ENCODE measurements at regions not wholly inside any gene's neighbourhood (a gene's known extent, or its start where the extent isn't known, plus 50 kb on each side); places are given as distances from the start of the nearest gene placed in this dataset.
"Not testable (repeated sequence)": the region's sequence is repeated elsewhere in the genome, so short reads cannot be mapped to it uniquely, and the experiment has no call there.

DNA sequence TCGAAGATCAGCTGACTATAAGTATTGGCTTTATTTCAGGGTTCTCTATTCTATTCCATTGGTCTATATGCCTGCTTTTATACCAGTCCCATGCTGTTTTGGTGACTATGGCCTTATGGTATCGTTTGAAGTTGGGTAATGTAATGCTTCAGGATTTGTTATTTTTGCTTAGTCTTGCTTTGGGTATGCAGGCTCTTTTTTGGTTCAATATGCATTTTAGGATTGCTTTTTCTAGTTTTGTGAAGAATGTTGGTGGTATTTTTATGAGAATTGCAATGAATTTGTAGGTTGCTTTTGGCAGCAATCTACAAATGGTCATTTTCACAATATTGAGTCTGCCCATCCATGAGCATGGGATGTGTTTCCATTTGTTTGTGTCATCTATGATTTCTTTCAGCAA, 951.9 kb upstream of the SLITRK1 start:
- no peak for DNase-seq

DNA sequence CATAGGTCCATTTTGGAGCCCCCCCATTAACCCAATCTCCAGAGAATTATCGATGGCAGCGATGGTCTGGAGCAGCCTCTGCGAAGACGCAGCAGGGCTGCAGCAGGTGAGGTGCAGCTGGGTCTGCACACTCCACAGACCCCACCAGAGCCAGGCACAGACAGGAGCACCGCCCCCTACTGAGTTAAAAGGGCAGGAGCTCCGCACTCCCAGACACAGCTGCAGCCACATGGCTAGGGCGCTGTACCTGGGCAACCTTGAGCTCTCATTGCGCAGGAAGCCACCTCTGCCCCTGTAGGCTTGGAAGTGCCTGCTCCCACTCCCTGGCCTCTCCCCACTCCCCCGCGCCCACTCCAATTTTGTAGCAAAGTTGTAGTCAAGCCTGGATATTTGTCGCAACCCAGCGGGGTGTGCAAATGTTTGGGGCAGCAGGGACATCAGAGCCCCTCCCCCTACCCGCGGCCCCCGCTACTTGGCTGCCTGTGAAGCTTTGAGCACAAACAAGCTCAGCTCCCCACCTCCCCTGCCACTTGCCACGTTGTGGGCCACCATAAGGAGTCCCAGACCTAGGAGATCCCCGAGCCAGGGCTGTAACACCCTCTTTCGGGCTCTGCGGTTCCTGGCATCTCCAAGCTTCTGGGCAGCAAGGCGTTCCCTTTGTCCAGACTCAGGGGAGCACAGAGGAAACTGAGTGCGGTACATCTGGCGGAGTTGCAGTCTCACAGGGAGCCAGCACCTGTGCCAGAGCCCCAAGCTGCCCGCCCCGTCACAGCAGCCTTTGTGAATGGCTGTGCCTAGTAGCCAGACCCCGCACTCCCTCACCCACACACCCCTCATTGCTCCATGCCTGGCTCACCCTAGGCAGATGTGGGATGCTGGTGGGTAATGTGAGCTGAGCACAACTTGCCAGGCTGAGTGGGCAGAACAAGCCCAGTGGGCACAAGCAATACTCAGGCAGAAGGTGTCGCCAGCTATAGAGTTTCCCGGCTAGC, 949.7 kb upstream of the SLITRK1 start:
- no peak for DNase-seq

DNA sequence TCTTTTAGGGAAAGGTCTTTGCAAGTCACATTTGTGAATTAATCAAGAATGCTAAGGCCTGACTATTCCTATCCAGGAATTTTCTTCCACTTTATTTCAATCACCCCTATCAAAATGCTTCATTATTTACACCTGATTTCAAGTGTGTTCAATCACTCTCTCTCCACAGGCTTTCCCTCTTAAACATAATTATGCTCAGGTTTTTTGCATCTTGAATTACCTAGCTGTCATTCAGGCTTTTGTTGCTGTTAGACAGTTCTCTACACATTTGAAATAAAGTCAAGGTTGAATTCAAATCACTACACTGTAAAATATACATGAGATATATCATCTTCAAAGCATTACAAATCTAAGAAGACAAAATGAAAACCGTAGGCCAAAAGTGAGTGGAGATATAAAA, 941.3 kb upstream of the SLITRK1 start:
- no peak for DNase-seq

- DNase-seq = no peak
These were observed 939.0 kb upstream of the SLITRK1 start for GRCh38 chr13:84821261-84821660.

GRCh38 chr13:84816567-84817105, 934.4 kb upstream of the SLITRK1 start:
- DNase-seq = no peak

GRCh38 chr13:84812789-84813188, 930.5 kb upstream of the SLITRK1 start:
- DNase-seq = no peak

GRCh38 chr13:84812078-84812477, 929.8 kb upstream of the SLITRK1 start:
- no peak for DNase-seq

DNA sequence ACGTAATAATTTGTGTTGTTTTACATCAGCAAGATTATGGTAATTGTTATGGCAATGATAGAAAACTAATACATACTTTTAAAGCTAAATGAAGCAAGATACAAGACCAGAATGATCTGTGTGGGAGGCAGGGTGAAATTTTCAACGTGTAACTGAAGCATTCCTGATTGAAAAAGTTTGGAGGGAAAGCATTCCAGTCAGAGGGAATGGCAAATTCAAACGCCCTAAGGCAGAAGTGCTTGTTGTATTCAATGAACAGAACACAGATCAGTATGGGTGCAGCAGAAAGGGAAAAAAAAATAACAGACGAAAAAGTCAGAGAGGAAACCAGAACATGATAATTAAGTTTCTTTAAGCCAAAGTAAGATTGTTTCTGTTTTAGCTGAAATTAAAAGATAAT, 928.5 kb upstream of the SLITRK1 start:
- no peak for DNase-seq

- DNase-seq = no peak
These were observed 919.8 kb upstream of the SLITRK1 start for GRCh38 chr13:84802073-84802472.

GRCh38 chr13:84784443-84785153, 902.3 kb upstream of the SLITRK1 start:
- DNase-seq = no peak

DNA sequence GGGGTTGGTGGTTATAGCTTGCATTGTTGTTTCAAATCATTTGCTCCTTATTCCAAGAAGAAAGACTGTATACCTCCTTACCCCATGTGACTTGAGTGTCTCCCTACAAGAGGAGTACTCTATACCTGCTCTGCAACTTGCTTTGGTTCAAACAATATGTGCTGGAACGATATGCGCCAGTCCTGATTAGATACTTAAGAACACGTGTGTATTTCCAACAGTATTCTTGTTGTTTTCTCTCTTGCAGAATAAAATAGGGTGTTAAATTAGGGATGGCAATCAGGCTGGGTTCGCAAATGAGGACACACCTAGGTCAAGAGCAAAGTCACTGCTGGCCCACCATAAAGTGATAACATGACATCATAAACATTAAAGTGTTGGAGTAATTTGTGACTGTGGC, 895.0 kb upstream of the SLITRK1 start:
- DNase-seq = no peak

DNA sequence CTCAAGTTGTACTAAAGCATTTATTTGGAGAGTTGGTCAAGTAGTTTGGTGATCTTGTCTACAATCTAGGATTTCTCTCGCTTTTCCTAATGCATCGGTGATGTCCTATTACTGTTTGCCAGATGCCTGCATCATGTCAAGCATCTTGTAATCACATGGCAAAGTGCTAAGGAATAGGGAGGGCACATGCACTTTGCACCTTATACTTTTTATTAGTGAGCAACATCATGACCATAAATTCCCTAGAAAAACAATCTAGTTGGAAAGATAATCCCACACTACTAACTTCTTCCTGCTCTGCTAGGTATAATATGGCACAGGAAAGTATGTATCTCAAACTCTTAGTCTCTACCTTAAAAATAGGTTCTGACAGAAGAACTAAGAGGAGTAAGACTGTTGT, 894.3 kb upstream of the SLITRK1 start:
- no peak for DNase-seq

DNA sequence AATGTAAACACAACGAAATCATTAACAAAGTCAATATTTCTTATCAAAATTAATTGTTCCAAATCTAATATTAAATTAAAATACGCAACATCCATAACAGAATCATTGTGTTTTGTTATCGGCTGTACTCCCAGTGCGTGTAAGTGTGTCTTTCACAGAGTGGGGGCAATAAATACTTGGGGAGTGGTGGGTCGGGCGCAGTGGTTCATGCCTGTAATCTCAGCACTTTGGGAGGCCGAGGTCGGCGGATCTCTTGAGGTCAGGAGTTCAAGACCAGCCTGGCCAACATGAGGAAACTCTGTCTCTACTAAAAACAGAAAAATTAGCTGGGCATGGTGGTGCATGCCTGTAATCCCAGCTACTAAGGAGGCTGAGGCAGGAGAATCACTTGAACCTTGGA, 893.6 kb upstream of the SLITRK1 start:
- not testable (repeated sequence) for DNase-seq

DNA sequence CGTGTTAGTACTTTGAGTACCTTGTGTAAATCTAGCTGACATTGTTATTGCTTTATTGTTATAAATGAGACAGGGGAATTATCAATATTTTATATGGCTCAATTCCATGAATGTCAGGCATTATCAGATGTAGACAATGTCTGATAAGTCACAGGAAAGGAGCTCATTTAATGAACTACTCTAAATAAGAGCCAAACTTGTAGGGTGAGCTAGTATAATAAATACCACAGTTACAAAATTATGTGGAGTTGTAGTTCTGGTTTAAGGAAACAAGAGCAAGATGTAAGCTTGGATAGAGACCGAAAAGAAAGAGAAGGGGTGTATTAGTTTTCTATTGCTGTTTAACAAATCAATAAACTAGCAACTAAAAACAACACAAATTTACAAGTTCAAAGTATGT, 891.8 kb upstream of the SLITRK1 start:
- no peak for DNase-seq

DNA sequence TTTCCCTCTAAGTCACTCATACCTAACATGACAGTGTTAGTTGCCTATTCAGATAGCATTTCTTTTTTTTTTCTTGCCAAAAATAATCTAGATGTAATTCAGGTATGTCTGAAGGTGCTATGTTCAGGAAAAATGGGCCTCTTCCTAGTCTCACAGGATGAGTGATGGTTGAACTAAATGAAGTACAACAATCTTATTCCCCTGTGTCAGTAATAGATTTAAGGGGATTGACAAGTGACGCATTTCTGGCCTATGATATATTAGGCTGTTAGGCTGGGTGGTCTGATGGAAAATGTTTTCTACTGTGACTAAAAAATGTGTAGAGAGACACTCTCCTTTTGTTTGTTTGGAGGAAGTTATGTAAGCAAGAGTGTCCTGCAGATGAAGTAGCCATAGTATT, 878.7 kb upstream of the SLITRK1 start:
- no peak for DNase-seq

GRCh38 chr13:84749126-84749525, 866.9 kb upstream of the SLITRK1 start:
- no peak for DNase-seq

DNA sequence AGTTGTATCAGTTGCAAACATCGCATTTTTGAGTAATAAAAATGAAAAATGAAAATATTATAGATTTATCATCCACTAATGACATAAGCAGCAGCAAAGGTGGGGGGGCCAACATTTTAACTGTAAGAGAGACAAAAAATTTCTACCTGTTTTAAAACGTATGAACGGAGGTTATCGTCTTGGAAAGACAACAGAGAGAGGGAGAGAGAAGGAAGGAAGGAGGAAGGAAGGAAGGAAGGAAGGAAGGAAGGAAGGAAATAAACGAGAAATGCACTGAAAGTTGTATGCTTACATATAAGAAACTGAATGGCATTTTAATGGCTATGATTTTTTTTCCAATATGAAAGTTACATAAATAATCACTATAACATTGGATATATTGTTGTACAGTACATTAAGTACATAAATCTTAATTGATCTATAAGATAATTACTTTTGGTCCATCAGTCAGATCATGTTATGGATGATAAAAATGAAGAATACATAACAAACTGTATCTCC, 862.8 kb upstream of the SLITRK1 start:
- no peak for DNase-seq

GRCh38 chr13:84744203-84744602, 861.9 kb upstream of the SLITRK1 start:
- no peak for DNase-seq

- DNase-seq = no peak
These were observed 859.0 kb upstream of the SLITRK1 start for GRCh38 chr13:84741253-84741652.

DNA sequence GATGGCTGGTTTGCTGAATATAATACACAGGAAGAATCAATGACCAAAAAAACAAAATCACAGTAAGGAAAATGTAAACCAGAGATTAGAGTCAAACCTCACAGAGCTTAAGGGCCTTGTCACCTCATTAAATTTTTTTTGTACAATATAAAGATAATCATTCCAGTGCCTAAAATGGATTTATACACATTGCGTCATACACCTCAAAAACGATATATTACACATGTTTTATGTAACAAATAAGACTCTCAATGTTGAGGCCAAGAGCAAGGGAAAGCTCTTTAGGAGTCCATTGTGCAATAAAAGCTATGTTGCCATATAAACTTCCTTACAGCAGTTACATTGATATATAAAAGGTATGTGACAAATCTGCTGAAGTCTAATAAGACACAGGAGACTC, 856.7 kb upstream of the SLITRK1 start:
- no peak for DNase-seq

DNA sequence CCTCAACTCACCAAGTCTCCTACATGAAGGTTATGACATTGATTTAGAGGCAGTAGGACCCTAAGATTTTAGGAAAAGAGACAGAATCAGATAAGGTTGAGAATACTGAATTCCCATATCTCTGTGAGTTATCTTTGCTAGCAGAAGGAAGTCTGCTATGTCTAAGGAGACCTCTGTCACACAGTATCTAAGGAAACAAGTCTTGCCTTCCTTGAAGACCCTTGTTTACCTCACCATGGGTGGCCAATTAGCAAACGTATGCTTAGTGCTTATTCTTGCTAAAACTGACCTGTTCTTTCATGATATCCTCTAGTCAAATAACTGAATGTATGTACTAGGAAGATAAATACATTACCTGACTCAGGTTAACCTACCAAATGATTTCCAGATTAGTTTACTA, 855.4 kb upstream of the SLITRK1 start:
- DNase-seq = no peak

- no peak for DNase-seq
These were observed 848.1 kb upstream of the SLITRK1 start for GRCh38 chr13:84730376-84730775.

GRCh38 chr13:84705982-84706710, 823.9 kb upstream of the SLITRK1 start:
- no peak for DNase-seq

Measured in T-helper 9 cell (primary cell).